Activated T-helper 1 cell treated with anti-CD3 and anti-CD28 coated beads, Interleukin-12 subunit alpha, Interleukin-12 subunit beta, Interleukin-2, Interleukin-4 antibody, amounts not matched to agents 30 ng/mL and 10 ng/mL and 1 ng/mL, durations not matched to agents 14 hours and 24 hours and 36 hours (primary cell): ENCODE measurements at regions not wholly inside any gene's neighbourhood (a gene's known extent, or its start where the extent isn't known, plus 50 kb on each side); places are given as distances from the start of the nearest gene placed in this dataset.

Experiments
- DNase-seq: peaks from one replicate; pipeline ENCODE4 v3.0.0; 2021; ENCODE audit warnings: low spot score
- H3K27ac Mint-ChIP-seq: one replicate; pipeline ENCODE4 v1.8.0; 2021; ENCODE audit warnings: mild to moderate bottlenecking, mixed read lengths
- H3K27me3 Mint-ChIP-seq: one replicate; pipeline ENCODE4 v1.8.0; 2022; ENCODE audit warnings: mild to moderate bottlenecking, moderate library complexity, mixed read lengths; ENCODE audit not compliant: insufficient read depth
- H3K36me3 Mint-ChIP-seq: one replicate; pipeline ENCODE4 v1.8.0; 2021; ENCODE audit warnings: low read depth, mixed read lengths
- H3K4me1 Mint-ChIP-seq: one replicate; pipeline ENCODE4 v1.8.0; 2021; ENCODE audit warnings: low read depth, mixed read lengths
- H3K4me3 Mint-ChIP-seq: one replicate; pipeline ENCODE4 v1.8.0; 2021; ENCODE audit warnings: mild to moderate bottlenecking, moderate library complexity, mixed read lengths
- H3K9me3 Mint-ChIP-seq: one replicate; pipeline ENCODE4 v1.8.0; 2021; ENCODE audit warnings: mixed read lengths
- intact Hi-C: fragments of 100-400 bp; cut with micrococcal nuclease; formaldehyde crosslinking; loops from one replicate; pipeline ENCODE4 v1.15.1; 2024

DNA sequence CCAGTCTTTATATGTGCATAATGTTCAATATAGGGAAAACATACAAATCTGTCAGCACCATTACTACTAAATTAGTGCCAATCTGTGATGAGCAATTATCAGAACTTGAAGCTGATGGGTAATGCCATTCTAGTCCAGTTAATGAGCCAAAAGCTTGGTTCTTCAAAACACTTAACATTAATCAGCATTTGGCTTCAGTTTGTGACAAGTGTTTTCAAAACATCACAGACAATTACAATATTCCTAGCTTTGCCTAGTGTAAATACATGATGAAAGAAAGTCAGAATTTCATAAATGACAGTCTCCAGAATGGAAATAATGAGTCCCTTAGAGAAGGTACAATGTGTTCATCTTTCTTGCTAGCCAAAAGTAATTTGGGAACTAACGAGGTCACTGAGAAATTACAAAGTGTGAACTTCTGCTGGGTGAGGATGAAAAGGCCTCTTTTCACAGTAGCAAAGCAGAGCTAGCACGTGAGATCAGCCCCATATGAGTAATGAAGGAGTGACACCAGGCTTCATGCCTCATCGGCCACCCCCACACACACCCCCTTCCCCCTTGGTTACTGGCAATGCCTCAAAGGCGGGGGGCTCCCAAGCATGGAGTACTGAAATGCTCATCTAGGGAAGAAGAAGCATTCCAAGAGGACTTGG lies 180.6 kb upstream of the EEA1 start:
- no peaks in the 10 kb centered on the region for H3K36me3 Mint-ChIP-seq
- H3K27me3 Mint-ChIP-seq, result no peaks in the 10 kb centered on the region
- no peak overlapping the region for H3K4me3 Mint-ChIP-seq
- H3K9me3 Mint-ChIP-seq, result peaks cover 4% of the 10 kb centered on the region
- no peaks in the 10 kb centered on the region for H3K4me1 Mint-ChIP-seq
- intact Hi-C loops, result loop anchor here (2.0 kb wide), 1 partner anchor 19 kb away; no protein-coding TSS in a partner anchor
- DNase-seq, result no peak
- H3K27ac Mint-ChIP-seq, result peak overlapping the region; percentile 80

DNA sequence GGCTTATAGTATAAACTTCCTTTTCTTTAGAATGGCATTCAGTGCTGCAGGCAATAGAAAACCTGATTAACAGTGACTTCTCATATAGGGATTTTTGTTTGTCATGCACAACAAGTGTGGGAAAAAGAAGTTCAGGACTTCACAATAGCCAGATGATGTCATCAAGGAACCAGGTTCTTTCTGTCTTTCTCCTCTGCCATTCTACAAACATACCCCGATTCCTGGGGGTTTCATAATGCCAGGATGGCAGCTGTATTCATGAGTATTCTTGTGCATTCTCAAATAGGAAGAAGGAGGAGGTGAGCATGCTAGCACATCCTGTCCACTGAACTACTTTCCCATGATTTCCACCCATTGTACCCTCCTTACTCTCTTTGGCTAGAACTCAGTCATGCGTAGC lies 182.7 kb upstream of the EEA1 start:
- intact Hi-C loops, result loop anchor here (2.0 kb wide), 1 partner anchor 21 kb away; no protein-coding TSS in a partner anchor
- Mint-ChIP-seq H3K4me3 (no peak overlapping the region), H3K4me1 (no peaks in the 10 kb centered on the region), H3K9me3 (peaks cover 4% of the 10 kb centered on the region), H3K27ac (no peak overlapping the region), H3K27me3 (peaks cover 1% of the 10 kb centered on the region), H3K36me3 (no peaks in the 10 kb centered on the region)
- DNase-seq, result no peak

- Mint-ChIP-seq H3K4me3 (no peak overlapping the region), H3K27me3 (peaks cover 1% of the 10 kb centered on the region), H3K27ac (no peak overlapping the region), H3K9me3 (peaks cover 4% of the 10 kb centered on the region), H3K4me1 (no peaks in the 10 kb centered on the region), H3K36me3 (no peaks in the 10 kb centered on the region)
- DNase-seq, result no peak
- intact Hi-C loops, result no loop called here
Observed at GRCh38 chr12:93113317-93114006, 184.4 kb upstream of the EEA1 start.

DNA sequence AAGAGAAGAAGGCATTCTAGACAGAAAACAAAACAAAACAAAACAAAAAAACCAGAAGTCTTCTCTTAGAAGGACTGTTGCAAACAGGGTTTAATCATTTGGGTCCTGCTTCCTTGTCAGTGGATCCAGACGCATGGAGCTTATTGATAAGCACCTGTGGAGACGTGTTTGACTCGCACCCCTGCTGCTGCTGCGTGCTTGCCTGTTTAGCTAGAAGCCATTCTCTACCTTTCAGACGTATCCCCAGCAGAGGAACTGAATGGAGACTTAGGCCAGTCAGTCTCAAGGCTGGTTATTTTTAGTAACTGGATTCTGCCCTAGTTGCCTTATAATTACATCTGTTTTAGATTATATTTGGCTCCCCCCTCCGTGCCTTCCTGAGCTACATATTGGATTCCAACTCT lies 186.1 kb upstream of the EEA1 start:
- no peak overlapping the region for H3K27ac Mint-ChIP-seq
- no peak overlapping the region for H3K4me3 Mint-ChIP-seq
- H3K27me3 Mint-ChIP-seq, result peaks cover 1% of the 10 kb centered on the region
- no peaks in the 10 kb centered on the region for H3K36me3 Mint-ChIP-seq
- no peaks in the 10 kb centered on the region for H3K4me1 Mint-ChIP-seq
- peaks cover 4% of the 10 kb centered on the region for H3K9me3 Mint-ChIP-seq
- no peak for DNase-seq
- intact Hi-C loops, result no loop called here

- H3K4me3 Mint-ChIP-seq, result no peak overlapping the region
- no peaks in the 10 kb centered on the region for H3K4me1 Mint-ChIP-seq
- H3K9me3 Mint-ChIP-seq, result peaks cover 4% of the 10 kb centered on the region
- intact Hi-C loops, result no loop called here
- DNase-seq, result no peak
- H3K27ac Mint-ChIP-seq, result no peak overlapping the region
- no peaks in the 10 kb centered on the region for H3K36me3 Mint-ChIP-seq
- H3K27me3 Mint-ChIP-seq, result peaks cover 1% of the 10 kb centered on the region
Observed at GRCh38 chr12:93115646-93116045, 186.6 kb upstream of the EEA1 start.

DNA sequence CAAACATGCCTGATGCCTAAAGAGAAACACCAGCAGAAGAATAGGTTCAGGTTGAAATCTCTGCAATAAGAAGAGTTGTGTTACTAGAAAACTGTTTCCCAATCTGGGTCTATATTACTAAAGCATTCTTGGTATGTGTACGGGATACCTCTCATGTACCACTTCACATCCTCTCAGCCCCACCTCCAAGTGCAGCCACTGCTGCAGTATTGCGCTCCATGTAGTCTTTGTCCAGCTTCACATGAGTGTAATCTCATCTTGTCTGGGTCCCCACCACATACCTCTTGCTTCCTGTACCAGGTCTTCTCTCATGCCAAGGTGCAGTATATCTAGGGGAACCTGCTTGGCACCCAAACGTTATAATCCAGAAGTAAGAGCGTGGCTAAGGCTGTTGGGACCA lies 187.5 kb upstream of the EEA1 start:
- H3K4me3 Mint-ChIP-seq, result no peak overlapping the region
- H3K4me1 Mint-ChIP-seq, result no peaks in the 10 kb centered on the region
- no peaks in the 10 kb centered on the region for H3K36me3 Mint-ChIP-seq

GRCh38 chr12:93121729-93122488 lies 192.8 kb upstream of the EEA1 start:
- H3K27me3 Mint-ChIP-seq, result no peaks in the 10 kb centered on the region
- H3K36me3 Mint-ChIP-seq, result no peaks in the 10 kb centered on the region
- H3K4me3 Mint-ChIP-seq, result no peak overlapping the region
- no peaks in the 10 kb centered on the region for H3K9me3 Mint-ChIP-seq
- no peak overlapping the region for H3K27ac Mint-ChIP-seq
- H3K4me1 Mint-ChIP-seq, result no peaks in the 10 kb centered on the region
- DNase-seq, result no peak
- intact Hi-C loops, result no loop called here

More for the DNA sequence above, 187.5 kb upstream of the EEA1 start:
- DNase-seq, result no peak
- Mint-ChIP-seq H3K27me3 (peaks cover 1% of the 10 kb centered on the region), H3K27ac (no peak overlapping the region), H3K9me3 (peaks cover 4% of the 10 kb centered on the region)
- intact Hi-C loops, result no loop called here

- intact Hi-C loops, result no loop called here
- no peaks in the 10 kb centered on the region for H3K36me3 Mint-ChIP-seq
- H3K4me3 Mint-ChIP-seq, result no peak overlapping the region
- H3K4me1 Mint-ChIP-seq, result no peaks in the 10 kb centered on the region
- no peaks in the 10 kb centered on the region for H3K27me3 Mint-ChIP-seq
- H3K9me3 Mint-ChIP-seq, result no peaks in the 10 kb centered on the region
- no peak for DNase-seq
- H3K27ac Mint-ChIP-seq, result no peak overlapping the region
Observed at GRCh38 chr12:93122569-93123091, 193.5 kb upstream of the EEA1 start.

DNA sequence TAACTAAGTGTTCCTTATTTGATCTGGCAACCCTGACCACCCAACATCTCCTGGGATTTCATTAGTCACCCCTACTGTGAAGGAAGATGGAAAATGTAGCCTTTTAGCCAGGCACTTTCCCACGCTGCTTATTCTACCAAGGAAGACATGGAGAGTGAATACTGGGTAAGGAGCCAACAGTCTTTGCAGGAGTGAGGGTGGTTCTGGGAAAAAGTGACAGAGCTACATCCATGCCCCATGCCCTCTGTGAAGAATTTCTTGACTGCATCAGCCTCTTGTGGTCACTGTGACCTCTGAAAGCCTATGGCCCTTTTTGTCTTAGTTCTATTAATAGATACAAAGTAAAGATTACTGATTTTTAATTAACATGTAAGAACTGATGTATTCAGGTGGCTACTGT lies 196.0 kb upstream of the EEA1 start:
- DNase-seq, result no peak
- peaks cover 2% of the 10 kb centered on the region for H3K27me3 Mint-ChIP-seq
- intact Hi-C loops, result no loop called here
- H3K27ac Mint-ChIP-seq, result no peak overlapping the region
- H3K36me3 Mint-ChIP-seq, result no peaks in the 10 kb centered on the region
- H3K4me3 Mint-ChIP-seq, result no peak overlapping the region
- H3K9me3 Mint-ChIP-seq, result no peaks in the 10 kb centered on the region
- H3K4me1 Mint-ChIP-seq, result no peaks in the 10 kb centered on the region

- Mint-ChIP-seq H3K4me3 (no peak overlapping the region), H3K9me3 (no peaks in the 10 kb centered on the region), H3K36me3 (no peaks in the 10 kb centered on the region), H3K4me1 (no peaks in the 10 kb centered on the region), H3K27ac (no peak overlapping the region), H3K27me3 (peaks cover 2% of the 10 kb centered on the region)
- intact Hi-C loops, result no loop called here
- no peak for DNase-seq
Observed at GRCh38 chr12:93126069-93126474, 197.0 kb upstream of the EEA1 start.

GRCh38 chr12:93127107-93127560 lies 198.0 kb upstream of the EEA1 start:
- intact Hi-C loops, result no loop called here
- no peak overlapping the region for H3K27ac Mint-ChIP-seq

DNA sequence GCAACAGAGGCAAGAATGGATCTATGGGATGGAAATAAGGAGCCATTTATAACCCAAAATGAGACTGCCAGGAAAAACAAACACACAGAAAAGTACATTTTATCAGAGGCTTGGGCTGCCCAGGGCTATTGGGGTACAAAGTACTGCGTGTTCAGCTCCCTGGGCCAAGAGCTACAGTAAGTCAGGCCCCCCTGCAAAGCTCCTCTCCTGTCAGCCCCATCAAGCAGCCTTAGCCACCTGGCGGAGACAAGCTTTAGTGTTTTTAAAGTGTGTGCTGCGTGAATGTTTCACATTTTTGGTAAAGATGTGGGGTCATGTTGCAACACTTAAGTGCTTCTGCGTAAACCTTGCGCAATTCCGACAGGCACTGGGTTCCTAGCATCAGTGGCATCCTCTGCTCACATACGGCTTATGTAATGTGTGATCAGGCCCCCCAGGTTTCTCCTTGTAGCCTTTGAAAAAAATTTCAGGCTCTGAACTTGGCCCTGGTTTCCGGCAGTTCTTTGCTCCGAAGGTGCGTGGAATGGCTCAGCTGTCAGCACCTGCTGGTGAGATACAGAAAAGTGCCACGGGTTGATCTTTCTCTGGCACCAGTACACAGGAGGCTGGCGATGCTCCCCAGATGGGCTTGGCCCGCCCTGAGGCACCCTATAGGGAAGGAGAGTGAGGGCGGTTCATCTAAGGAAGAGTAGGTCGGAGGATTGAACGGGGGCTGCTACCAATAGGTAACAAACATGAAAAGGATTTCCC lies 198.7 kb upstream of the EEA1 start:
- Mint-ChIP-seq H3K4me3 (no peak overlapping the region), H3K27me3 (peaks cover 2% of the 10 kb centered on the region), H3K4me1 (no peaks in the 10 kb centered on the region), H3K9me3 (no peaks in the 10 kb centered on the region), H3K36me3 (no peaks in the 10 kb centered on the region), H3K27ac (no peak overlapping the region)
- no peak for DNase-seq
- intact Hi-C loops, result no loop called here

More at GRCh38 chr12:93127107-93127560, 198.0 kb upstream of the EEA1 start:
- Mint-ChIP-seq H3K36me3 (no peaks in the 10 kb centered on the region), H3K9me3 (no peaks in the 10 kb centered on the region), H3K4me1 (no peaks in the 10 kb centered on the region), H3K27me3 (peaks cover 2% of the 10 kb centered on the region), H3K4me3 (no peak overlapping the region)
- no peak for DNase-seq
